HEK293T (cell line): ENCODE measurements at regions not wholly inside any gene's neighbourhood (a gene's known extent, or its start where the extent isn't known, plus 50 kb on each side); places are given as distances from the start of the nearest gene placed in this dataset.

Experiments used
- ARNT ChIP-seq: fragments of 450-650 bp; IDR thresholded peaks from 2 replicates; pipeline ENCODE4 v1.6.1; 2017; ENCODE audit warnings: mild to moderate bottlenecking
- BHLHE40 ChIP-seq: fragments of 450-650 bp; IDR thresholded peaks from 2 replicates; pipeline ENCODE4 v1.6.1; 2016; ENCODE audit warnings: mild to moderate bottlenecking, moderate library complexity, borderline replicate concordance
- FOXA1 ChIP-seq: fragments of 450-650 bp; IDR thresholded peaks from 2 replicates; pipeline ENCODE4 v1.6.1; 2016; ENCODE audit warnings: mild to moderate bottlenecking
- FOXM1 ChIP-seq: fragments of 450-650 bp; IDR thresholded peaks from 2 replicates; pipeline ENCODE4 v1.6.1; 2017; ENCODE audit warnings: mild to moderate bottlenecking, borderline replicate concordance
- PKNOX1 ChIP-seq: fragments of 450-650 bp; IDR thresholded peaks from 2 replicates; pipeline ENCODE4 v1.6.1; 2016
- SP1 ChIP-seq: fragments of 450-650 bp; IDR thresholded peaks from 2 replicates; pipeline ENCODE4 v1.6.1; 2017
- SUZ12 ChIP-seq: fragments of 450-650 bp; IDR thresholded peaks from 2 replicates; pipeline ENCODE4 v1.6.1; 2016; ENCODE audit warnings: mild to moderate bottlenecking

GRCh38 chr1:193348769-193349535, 162.5 kb upstream of the B3GALT2 start:
- TF ChIP-seq SP1 (no peak), ARNT (no peak), FOXA1 (no peak), PKNOX1 (no peak), BHLHE40 (no peak), FOXM1 (no peak), SUZ12 (no peak)
